Keratinocyte (primary cell): ENCODE measurements at regions not wholly inside any gene's neighbourhood (a gene's known extent, or its start where the extent isn't known, plus 50 kb on each side); places are given as distances from the start of the nearest gene placed in this dataset.

Source experiments
- DNase-seq: peaks from one replicate; pipeline ENCODE4 v3.0.0-alpha.2; 2011; ENCODE audit warnings: low read depth, missing footprints, low spot score
- FAIRE-seq: peaks from 2 replicates; lab custom pipeline; 2011; peaks lifted over from hg19 to GRCh38; lab: Jason Lieb, UNC
- H2AFZ ChIP-seq: 2 replicates; pipeline ENCODE4 v1.6.0; 2012; ENCODE audit warnings: low read length, control low read depth, inconsistent platforms; ENCODE audit not compliant: control insufficient read depth
- H3K27ac ChIP-seq: 2 replicates; pipeline ENCODE4 v1.5.1; 2011; ENCODE audit warnings: low read length; ENCODE audit not compliant: control insufficient read depth, insufficient read depth
- H3K27me3 ChIP-seq: 3 replicates; pipeline ENCODE4 v1.6.0; 2011; ENCODE audit warnings: low read length; ENCODE audit not compliant: control insufficient read depth, insufficient read depth; ENCODE audit errors: extremely low read depth
- H3K36me3 ChIP-seq, 2 experiments: 2 replicates in 1 of 2; 3 replicates in 1 of 2; pipeline ENCODE4 v1.5.1; 2011; ENCODE audit warnings: low read length in 2 of 2, mild to moderate bottlenecking in 1 of 2; ENCODE audit not compliant: control insufficient read depth in 2 of 2, insufficient read depth in 2 of 2; ENCODE audit errors: extremely low read depth in 1 of 2
- H3K4me1 ChIP-seq: 3 replicates; pipeline ENCODE4 v1.5.1; 2011; ENCODE audit warnings: low read length; ENCODE audit not compliant: control insufficient read depth, insufficient read depth; ENCODE audit errors: extremely low read depth
- H3K4me2 ChIP-seq: 3 replicates; pipeline ENCODE4 v1.6.0; 2011; ENCODE audit warnings: low read depth, low read length; ENCODE audit not compliant: control insufficient read depth, insufficient read depth; ENCODE audit errors: extremely low read depth
- H3K4me3 ChIP-seq, 3 experiments: fragments of 200-600 bp in 1 of 3; sonication (generic) in 1 of 3; 2 replicates in 2 of 3; 3 replicates in 1 of 3; pipeline ENCODE4 v1.5.1; 2011 to 2016; ENCODE audit warnings: low read length in 3 of 3, mild to moderate bottlenecking in 3 of 3, control low read depth in 2 of 3, inconsistent platforms in 1 of 3, low read depth in 1 of 3, mixed read lengths in 1 of 3, mixed run types in 1 of 3, moderate library complexity in 1 of 3; ENCODE audit not compliant: control insufficient read depth in 2 of 3, insufficient read depth in 2 of 3; ENCODE audit errors: extremely low read depth in 1 of 3
- H3K79me2 ChIP-seq: 2 replicates; pipeline ENCODE4 v1.6.0; 2012; ENCODE audit warnings: low read length; ENCODE audit not compliant: control insufficient read depth, insufficient read depth
- H3K9ac ChIP-seq: 3 replicates; pipeline ENCODE4 v1.6.0; 2011; ENCODE audit warnings: low read length; ENCODE audit not compliant: control insufficient read depth, insufficient read depth; ENCODE audit errors: extremely low read depth
- H3K9me1 ChIP-seq: 3 replicates; pipeline ENCODE4 v1.6.0; 2011; ENCODE audit warnings: low read length; ENCODE audit not compliant: control insufficient read depth, insufficient read depth; ENCODE audit errors: extremely low read depth
- H3K9me3 ChIP-seq: 2 replicates; pipeline ENCODE4 v1.5.1; 2012; ENCODE audit warnings: low read depth, low read length; ENCODE audit not compliant: control insufficient read depth
- H4K20me1 ChIP-seq: 3 replicates; pipeline ENCODE4 v1.6.0; 2011; ENCODE audit warnings: low read length; ENCODE audit not compliant: control insufficient read depth, insufficient read depth; ENCODE audit errors: extremely low read depth
- CTCF ChIP-seq, 3 experiments: IDR thresholded peaks in 1 of 3; conservative IDR thresholded peaks in 1 of 3; optimal IDR thresholded peaks in 1 of 3; 2 replicates in 2 of 3; 3 replicates in 1 of 3; pipeline versions ENCODE3 to v1.5.1; 2011; ENCODE audit warnings: low read length in 3 of 3, mild to moderate bottlenecking in 3 of 3, moderate library complexity in 2 of 3, control low read depth in 1 of 3, inconsistent platforms in 1 of 3; ENCODE audit not compliant: insufficient read depth in 2 of 3; ENCODE audit errors: extremely low read depth in 1 of 3
- EZH2 ChIP-seq: IDR thresholded peaks from one replicate; pipeline ENCODE4 v1.6.1; 2012; ENCODE audit warnings: inconsistent platforms, mild to moderate bottlenecking, low read length, moderate library complexity
- dilution Hi-C: fragments of 300-500 bp; cut with MboI; formaldehyde crosslinking; loops from one replicate; pipeline ENCODE4 v1.7.0; 2020; ENCODE audit warnings: low sequenced_read_pairs; ENCODE audit not compliant: extremely low pct_ligation_motif_present

- dilution Hi-C loops = no loop called here
- no peak overlapping the region for H3K4me2 ChIP-seq
- no peaks in the 10 kb centered on the region for H3K9me3 ChIP-seq
- H3K9ac ChIP-seq = no peak overlapping the region
- no peaks in the 10 kb centered on the region for H4K20me1 ChIP-seq
- H3K27ac ChIP-seq = no peak overlapping the region
- no peak for TF ChIP-seq CTCF (optimal IDR thresholded peaks at IDR 0.05 in 1 of 3, IDR thresholded peaks at IDR 0.05 in 1 of 3, conservative IDR thresholded peaks at IDR 0.05 in 1 of 3; ENCODE audit: extremely low read depth in 1 of 3, insufficient read depth in 2 of 3, low read length in 3 of 3)
- no peak for TF ChIP-seq EZH2
- no peaks in the 10 kb centered on the region for H3K27me3 ChIP-seq
- H3K9me1 ChIP-seq = no peaks in the 10 kb centered on the region
- no peak for DNase-seq
- H3K4me3 ChIP-seq = no peak overlapping the region
- no peak overlapping the region for H2AFZ ChIP-seq
- no peak for FAIRE-seq
- H3K79me2 ChIP-seq = no peaks in the 10 kb centered on the region
- no peaks in the 10 kb centered on the region for H3K4me1 ChIP-seq
- H3K36me3 ChIP-seq = no peaks in the 10 kb centered on the region
These were observed 510.9 kb upstream of the CDH18 start for GRCh38 chr5:20498926-20499325.

- Histone ChIP-seq H4K20me1 (no peaks in the 10 kb centered on the region), H3K4me1 (no peaks in the 10 kb centered on the region), H3K9ac (no peak overlapping the region), H2AFZ (no peak overlapping the region), H3K9me1 (no peaks in the 10 kb centered on the region), H3K27me3 (no peaks in the 10 kb centered on the region), H3K27ac (no peak overlapping the region), H3K9me3 (no peaks in the 10 kb centered on the region), H3K79me2 (no peaks in the 10 kb centered on the region), H3K4me2 (no peak overlapping the region), H3K4me3 (no peak overlapping the region), H3K36me3 (no peaks in the 10 kb centered on the region)
- no peak for FAIRE-seq
- no peak for DNase-seq
- TF ChIP-seq EZH2 (no peak), CTCF (optimal IDR thresholded peaks at IDR 0.05 in 1 of 3, IDR thresholded peaks at IDR 0.05 in 1 of 3, conservative IDR thresholded peaks at IDR 0.05 in 1 of 3; ENCODE audit: extremely low read depth in 1 of 3, insufficient read depth in 2 of 3, low read length in 3 of 3) (no peak)
- dilution Hi-C loops = no loop called here
These were observed 510.1 kb upstream of the CDH18 start for GRCh38 chr5:20498102-20498501.
